AG10803 (cell line): ENCODE measurements at regions not wholly inside any gene's neighbourhood (a gene's known extent, or its start where the extent isn't known, plus 50 kb on each side); places are given as distances from the start of the nearest gene placed in this dataset.
A peak's percentile ranks its signal among the peaks of the same experiment; 100 is the strongest.

Source experiments
- DNase-seq: peaks from one replicate; pipeline ENCODE4 v3.0.0; 2010; ENCODE audit warnings: low read depth
- H3K4me3 ChIP-seq: 2 replicates; pipeline ENCODE4 v1.5.1; 2011; ENCODE audit warnings: mild to moderate bottlenecking, low read length, control low read depth
- CTCF ChIP-seq: conservative IDR thresholded peaks from 2 replicates; pipeline ENCODE4 v1.5.1; 2011; ENCODE audit warnings: mild to moderate bottlenecking, low read length, control low read depth, inconsistent platforms

DNA sequence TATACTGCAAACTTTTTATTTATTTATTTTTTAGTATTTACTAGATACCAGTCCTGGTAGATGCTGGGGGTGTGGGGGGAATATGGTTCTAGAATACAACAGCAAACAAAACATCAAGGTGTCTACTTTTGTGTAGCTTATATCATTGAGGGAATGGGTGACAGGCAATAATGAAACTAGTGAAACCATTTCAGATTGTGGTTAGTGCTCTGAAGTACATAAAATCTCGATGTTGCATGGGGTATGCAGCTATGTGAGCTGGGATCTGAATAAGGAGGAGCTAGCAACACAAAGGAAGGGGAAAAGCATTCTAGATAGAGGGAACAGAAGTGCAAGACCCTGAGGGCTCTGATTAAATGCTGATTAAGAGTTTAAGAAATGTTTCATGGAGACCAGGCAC, 103.5 kb downstream of the WT1 start:
- H3K4me3 ChIP-seq, result no peak overlapping the region
- TF ChIP-seq CTCF, result no peak
- no peak for DNase-seq

- DNase-seq, result no peak
Measured at GRCh38 chr11:32332990-32333319, 102.4 kb downstream of the WT1 start.

DNA sequence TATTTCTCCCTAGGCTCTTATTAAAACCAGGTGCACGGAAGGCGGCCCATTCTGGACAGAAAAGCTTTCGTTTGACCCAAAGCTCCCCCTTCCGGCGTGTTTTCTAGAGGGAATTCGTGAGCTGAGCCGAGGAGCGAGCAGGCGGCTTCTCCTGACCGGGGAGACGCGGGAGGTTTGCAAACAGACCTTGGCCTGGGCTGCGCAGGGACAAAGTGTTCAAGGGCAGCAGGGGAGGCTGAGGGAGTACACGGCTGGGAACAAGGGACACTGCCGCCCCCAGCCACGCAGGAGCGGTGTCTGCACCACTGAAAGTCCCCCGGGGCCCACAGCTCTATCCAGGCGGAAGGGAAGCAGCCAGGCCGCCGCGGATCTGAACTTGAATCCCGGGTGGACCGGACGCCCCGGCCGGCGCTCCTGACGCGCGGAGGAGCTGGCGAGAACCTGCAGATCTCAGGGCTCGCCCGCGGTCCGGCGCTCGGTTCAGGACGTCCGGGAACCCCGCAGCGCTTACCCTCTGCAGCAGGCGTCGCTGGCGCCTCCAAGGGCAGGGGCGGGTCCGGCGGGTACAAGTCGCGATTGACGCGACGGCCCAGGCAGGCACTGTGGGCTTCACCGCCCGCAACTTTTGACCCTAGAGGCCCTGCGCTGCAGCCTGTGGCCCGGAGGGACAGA, 101.9 kb downstream of the WT1 start:
- peak overlapping the region; percentile 56 for H3K4me3 ChIP-seq
- TF ChIP-seq CTCF, result peak; percentile 58
- DNase-seq, result peak; percentile 64

More at GRCh38 chr11:32332990-32333319, 102.4 kb downstream of the WT1 start:
- TF ChIP-seq CTCF, result no peak
- H3K4me3 ChIP-seq, result peak overlapping the region; percentile 56; the same call in 1 of the 2 replicates

GRCh38 chr11:32334822-32335221, 100.5 kb downstream of the WT1 start:
- TF ChIP-seq CTCF, result peak; percentile 32
- DNase-seq, result no peak
- H3K4me3 ChIP-seq, result no peak overlapping the region
